ENCODE measurements at regions not wholly inside any gene's neighbourhood (a gene's known extent, or its start where the extent isn't known, plus 50 kb on each side); places are given as distances from the start of the nearest gene placed in this dataset.

- TF ChIP-seq CTCF (IDR thresholded peaks at IDR 0.05) (no peak), POLR2A (IDR thresholded peaks at IDR 0.05) (no peak)
Measured at GRCh38 chr2:117712684-117713083, 101.8 kb upstream of the DDX18 start.
